BLaER1 treated with 17β-estradiol and CSF1 and Interleukin-3, amounts not matched to agents 10 nM and 100 nM (cell line): ENCODE measurements at regions not wholly inside any gene's neighbourhood (a gene's known extent, or its start where the extent isn't known, plus 50 kb on each side); places are given as distances from the start of the nearest gene placed in this dataset.

Source experiments
- H3K27ac ChIP-seq, 11 experiments: shearing (Covaris generic); formaldehyde crosslinking; 2 replicates each; pipeline ENCODE4 v1.8.1; 2022
- H3K27me3 ChIP-seq, 11 experiments: shearing (Covaris generic); formaldehyde crosslinking; 2 replicates each; pipeline ENCODE4 v1.8.1; 2022
- H3K36me3 ChIP-seq, 11 experiments: shearing (Covaris generic); formaldehyde crosslinking; 2 replicates each; pipeline ENCODE4 v1.8.1; 2022
- H3K4me1 ChIP-seq, 10 experiments: shearing (Covaris generic); formaldehyde crosslinking; 2 replicates each; pipeline ENCODE4 v1.8.1; 2022
- H3K4me2 ChIP-seq, 11 experiments: shearing (Covaris generic); formaldehyde crosslinking; 2 replicates each; pipeline ENCODE4 v1.8.1; 2022
- H3K4me3 ChIP-seq, 10 experiments: shearing (Covaris generic); formaldehyde crosslinking; 2 replicates each; pipeline ENCODE4 v1.8.1; 2022
- H3K9ac ChIP-seq, 11 experiments: shearing (Covaris generic); formaldehyde crosslinking; 2 replicates each; pipeline ENCODE4 v1.8.1; 2022
- H3K9me3 ChIP-seq, 11 experiments: shearing (Covaris generic); formaldehyde crosslinking; replicated peaks in 1 of 11; 2 replicates each; pipeline ENCODE4 v1.8.1; 2022
- H4K20me1 ChIP-seq, 11 experiments: shearing (Covaris generic); formaldehyde crosslinking; 2 replicates each; pipeline ENCODE4 v1.8.1; 2022
- Cebpa-rat ChIP-seq, 11 experiments: shearing (Covaris generic); IDR thresholded peaks; 2 replicates each; pipeline ENCODE4 v1.8.1; 2022

GRCh38 chr16:64250866-64251265 is 871.0 kb downstream of the CDH11 start:
- no peak overlapping the region for H3K4me3 ChIP-seq
- H3K4me1 ChIP-seq, result no peaks in the 10 kb centered on the region
- H3K9me3 ChIP-seq, result no peaks in the 10 kb centered on the region
- no peak for TF ChIP-seq Cebpa-rat (IDR thresholded peaks at IDR 0.05)
- no peaks in the 10 kb centered on the region for H3K36me3 ChIP-seq
- no peak overlapping the region for H3K4me2 ChIP-seq
- no peak overlapping the region for H3K9ac ChIP-seq
- no peaks in the 10 kb centered on the region for H4K20me1 ChIP-seq
- H3K27ac ChIP-seq, result no peak overlapping the region
- H3K27me3 ChIP-seq, result no peaks in the 10 kb centered on the region

- no peaks in the 10 kb centered on the region for H3K4me1 ChIP-seq
- H3K4me3 ChIP-seq, result no peak overlapping the region
- no peak for TF ChIP-seq Cebpa-rat (IDR thresholded peaks at IDR 0.05)
- H3K36me3 ChIP-seq, result no peaks in the 10 kb centered on the region
- no peak overlapping the region for H3K4me2 ChIP-seq
- peaks cover 8 to 14% (median 11%) of the 10 kb centered on the region in 11 experiments; a peak in 15 of 22 replicates for H3K9me3 ChIP-seq
- H4K20me1 ChIP-seq, result no peaks in the 10 kb centered on the region
- no peak overlapping the region for H3K9ac ChIP-seq
- no peak overlapping the region for H3K27ac ChIP-seq
- no peaks in the 10 kb centered on the region for H3K27me3 ChIP-seq
Observed at GRCh38 chr16:64242492-64242891, 879.4 kb downstream of the CDH11 start.

GRCh38 chr16:64240586-64240985 is 881.3 kb downstream of the CDH11 start:
- no peak overlapping the region for H3K4me2 ChIP-seq
- peaks cover 8 to 14% (median 11%) of the 10 kb centered on the region in 11 experiments; a peak in 15 of 22 replicates for H3K9me3 ChIP-seq
- H3K4me3 ChIP-seq, result no peak overlapping the region
- H3K27ac ChIP-seq, result no peak overlapping the region
- no peaks in the 10 kb centered on the region for H4K20me1 ChIP-seq
- H3K27me3 ChIP-seq, result no peaks in the 10 kb centered on the region
- TF ChIP-seq Cebpa-rat (IDR thresholded peaks at IDR 0.05), result no peak
- no peaks in the 10 kb centered on the region for H3K36me3 ChIP-seq
- H3K4me1 ChIP-seq, result no peaks in the 10 kb centered on the region
- H3K9ac ChIP-seq, result no peak overlapping the region

- Histone ChIP-seq H3K27me3 (no peaks in the 10 kb centered on the region), H3K9me3 (peaks cover 0 to under 1% (median 0%) of the 10 kb centered on the region in 11 experiments; a peak in 1 of 22 replicates), H3K9ac (no peak overlapping the region), H3K4me1 (no peaks in the 10 kb centered on the region), H3K4me2 (no peak overlapping the region), H3K36me3 (no peaks in the 10 kb centered on the region), H4K20me1 (no peaks in the 10 kb centered on the region), H3K27ac (no peak overlapping the region), H3K4me3 (no peak overlapping the region)
- no peak for TF ChIP-seq Cebpa-rat (IDR thresholded peaks at IDR 0.05)
Observed at GRCh38 chr16:64238571-64238970, 883.3 kb downstream of the CDH11 start.

- Histone ChIP-seq H4K20me1 (no peaks in the 10 kb centered on the region), H3K9me3 (peaks cover 0 to 7% (median 0%) of the 10 kb centered on the region in 11 experiments; a peak in 2 of 22 replicates), H3K36me3 (no peaks in the 10 kb centered on the region), H3K4me3 (no peak overlapping the region), H3K9ac (no peak overlapping the region), H3K27ac (no peak overlapping the region), H3K4me2 (no peak overlapping the region), H3K27me3 (no peaks in the 10 kb centered on the region), H3K4me1 (no peaks in the 10 kb centered on the region)
- TF ChIP-seq Cebpa-rat (IDR thresholded peaks at IDR 0.05), result no peak
Observed at GRCh38 chr16:64236316-64236715, 885.5 kb downstream of the CDH11 start.

- Histone ChIP-seq H3K9ac (no peak overlapping the region), H3K27me3 (no peaks in the 10 kb centered on the region), H3K9me3 (peaks cover 0 to 14% (median 3%) of the 10 kb centered on the region in 11 experiments; a peak in 6 of 22 replicates), H4K20me1 (no peaks in the 10 kb centered on the region), H3K27ac (no peak overlapping the region), H3K4me3 (no peak overlapping the region), H3K4me1 (no peaks in the 10 kb centered on the region), H3K4me2 (no peak overlapping the region), H3K36me3 (no peaks in the 10 kb centered on the region)
- no peak for TF ChIP-seq Cebpa-rat (IDR thresholded peaks at IDR 0.05)
Observed at GRCh38 chr16:64234200-64234599, 887.7 kb downstream of the CDH11 start.

GRCh38 chr16:64225696-64226095 is 896.2 kb downstream of the CDH11 start:
- no peak for TF ChIP-seq Cebpa-rat (IDR thresholded peaks at IDR 0.05)
- Histone ChIP-seq H3K27me3 (no peaks in the 10 kb centered on the region), H3K36me3 (no peaks in the 10 kb centered on the region), H3K4me3 (no peak overlapping the region), H3K4me1 (no peaks in the 10 kb centered on the region; a peak in 1 of 20 replicates), H3K9ac (no peak overlapping the region), H3K4me2 (no peak overlapping the region), H3K9me3 (peaks cover 0 to 30% (median 4%) of the 10 kb centered on the region in 11 experiments; a peak in 5 of 22 replicates), H4K20me1 (no peaks in the 10 kb centered on the region), H3K27ac (no peak overlapping the region)

- peaks cover 0 to 26% (median 0%) of the 10 kb centered on the region in 11 experiments; a peak in 3 of 22 replicates for H3K9me3 ChIP-seq
- H3K27me3 ChIP-seq, result no peaks in the 10 kb centered on the region
- no peaks in the 10 kb centered on the region; a peak in 1 of 20 replicates for H3K4me1 ChIP-seq
- no peaks in the 10 kb centered on the region for H3K36me3 ChIP-seq
- TF ChIP-seq Cebpa-rat (IDR thresholded peaks at IDR 0.05), result no peak
- no peak overlapping the region for H3K4me3 ChIP-seq
- H3K4me2 ChIP-seq, result no peak overlapping the region
- H3K9ac ChIP-seq, result no peak overlapping the region
- no peaks in the 10 kb centered on the region for H4K20me1 ChIP-seq
- H3K27ac ChIP-seq, result no peak overlapping the region
Observed at GRCh38 chr16:64225036-64225435, 896.8 kb downstream of the CDH11 start.

- Histone ChIP-seq H3K9ac (no peak overlapping the region), H3K36me3 (no peaks in the 10 kb centered on the region), H4K20me1 (no peaks in the 10 kb centered on the region), H3K27ac (no peak overlapping the region), H3K4me1 (peaks cover 0 to 20% (median 7%) of the 10 kb centered on the region in 10 experiments; a peak in 10 of 20 replicates), H3K4me2 (no peak overlapping the region), H3K27me3 (no peaks in the 10 kb centered on the region), H3K9me3 (no peaks in the 10 kb centered on the region), H3K4me3 (no peak overlapping the region)
- TF ChIP-seq Cebpa-rat (IDR thresholded peaks at IDR 0.05), result no peak
Observed at GRCh38 chr16:64217789-64218535, 903.9 kb downstream of the CDH11 start.

- H3K4me1 ChIP-seq, result peaks cover 0 to 29% (median 7%) of the 10 kb centered on the region in 10 experiments; a peak in 10 of 20 replicates
- no peaks in the 10 kb centered on the region for H3K27me3 ChIP-seq
- H4K20me1 ChIP-seq, result no peaks in the 10 kb centered on the region
- no peaks in the 10 kb centered on the region for H3K36me3 ChIP-seq
- H3K9me3 ChIP-seq, result no peaks in the 10 kb centered on the region
- TF ChIP-seq Cebpa-rat (IDR thresholded peaks at IDR 0.05), result no peak
- H3K27ac ChIP-seq, result no peak overlapping the region
- no peak overlapping the region for H3K9ac ChIP-seq
- H3K4me3 ChIP-seq, result no peak overlapping the region
- H3K4me2 ChIP-seq, result peak overlapping the region in 1 of 11 experiments; percentile 3; a peak in 1 of 22 replicates
Observed at GRCh38 chr16:64215730-64216129, 906.1 kb downstream of the CDH11 start.
